Fibroblast of lung (primary cell): ENCODE measurements at regions not wholly inside any gene's neighbourhood (a gene's known extent, or its start where the extent isn't known, plus 50 kb on each side); places are given as distances from the start of the nearest gene placed in this dataset.
A peak's percentile ranks its signal among the peaks of the same experiment; 100 is the strongest.

Experiments used
- DNase-seq, 2 donors: peaks; one replicate each; pipeline versions ENCODE4 v3.0.0 to v3.0.0-alpha.2; 2010; ENCODE audit warnings: low read depth in 2 of 2
- H2AFZ ChIP-seq: 2 replicates; pipeline ENCODE4 v1.5.1; 2012; ENCODE audit warnings: low read length, control low read depth, inconsistent platforms
- H3K27ac ChIP-seq: 2 replicates; pipeline ENCODE4 v1.5.1; 2011; ENCODE audit warnings: low read length, control low read depth; ENCODE audit not compliant: insufficient read depth
- H3K27me3 ChIP-seq: 2 replicates; pipeline ENCODE4 v1.5.1; 2011; ENCODE audit warnings: mild to moderate bottlenecking, low read length; ENCODE audit not compliant: control insufficient read depth, insufficient read depth
- H3K36me3 ChIP-seq: 2 replicates; pipeline ENCODE4 v1.5.1; 2011; ENCODE audit warnings: low read length; ENCODE audit not compliant: control insufficient read depth, insufficient read depth
- H3K4me1 ChIP-seq: 2 replicates; pipeline ENCODE4 v1.5.1; 2011; ENCODE audit warnings: low read length; ENCODE audit not compliant: control insufficient read depth, insufficient read depth; ENCODE audit errors: extremely low read depth
- H3K4me2 ChIP-seq: 2 replicates; pipeline ENCODE4 v1.5.1; 2011; ENCODE audit warnings: low read length, control low read depth; ENCODE audit not compliant: insufficient read depth; ENCODE audit errors: extremely low read depth
- H3K4me3 ChIP-seq, 4 experiments: fragments of 200-600 bp in 1 of 4; sonication (generic) in 1 of 4; replicated peaks in 1 of 4; 2 replicates each; pipeline ENCODE4 v1.5.1; 2011 to 2016; ENCODE audit warnings: low read length in 4 of 4, low read depth in 3 of 4, mild to moderate bottlenecking in 3 of 4, control low read depth in 2 of 4, inconsistent platforms in 1 of 4, mixed read lengths in 1 of 4; ENCODE audit not compliant: insufficient read depth in 1 of 4; ENCODE audit errors: control extremely low read depth in 1 of 4
- H3K79me2 ChIP-seq: 2 replicates; pipeline ENCODE4 v1.5.1; 2012; ENCODE audit warnings: mild to moderate bottlenecking, low read length, inconsistent platforms; ENCODE audit not compliant: control insufficient read depth, insufficient read depth
- H3K9ac ChIP-seq: 2 replicates; pipeline ENCODE4 v1.5.1; 2011; ENCODE audit warnings: mild to moderate bottlenecking, low read length, control low read depth; ENCODE audit not compliant: insufficient read depth
- H3K9me3 ChIP-seq: 2 replicates; pipeline ENCODE4 v1.5.1; 2012; ENCODE audit warnings: low read depth, low read length; ENCODE audit not compliant: control insufficient read depth, insufficient read depth
- H4K20me1 ChIP-seq: 2 replicates; pipeline ENCODE4 v1.5.1; 2011; ENCODE audit warnings: low read length; ENCODE audit not compliant: control insufficient read depth, insufficient read depth; ENCODE audit errors: extremely low read depth
- EZH2 ChIP-seq: IDR thresholded peaks from 2 replicates; pipeline ENCODE4 v1.5.1; 2012; ENCODE audit warnings: low read length, control low read depth, mild to moderate bottlenecking; ENCODE audit errors: missing control alignments
- TF ChIP-seq, protein P1 (sequence below), 2 donors: IDR thresholded peaks in 1 of 2; conservative IDR thresholded peaks in 1 of 2; 1 replicate in 1 of 2; 2 replicates in 1 of 2; pipeline ENCODE4 v1.5.1; 2011 to 2012; ENCODE audit warnings: low read length in 2 of 2, control low read depth in 1 of 2, inconsistent platforms in 1 of 2, low read depth in 1 of 2, mild to moderate bottlenecking in 1 of 2

DNA sequence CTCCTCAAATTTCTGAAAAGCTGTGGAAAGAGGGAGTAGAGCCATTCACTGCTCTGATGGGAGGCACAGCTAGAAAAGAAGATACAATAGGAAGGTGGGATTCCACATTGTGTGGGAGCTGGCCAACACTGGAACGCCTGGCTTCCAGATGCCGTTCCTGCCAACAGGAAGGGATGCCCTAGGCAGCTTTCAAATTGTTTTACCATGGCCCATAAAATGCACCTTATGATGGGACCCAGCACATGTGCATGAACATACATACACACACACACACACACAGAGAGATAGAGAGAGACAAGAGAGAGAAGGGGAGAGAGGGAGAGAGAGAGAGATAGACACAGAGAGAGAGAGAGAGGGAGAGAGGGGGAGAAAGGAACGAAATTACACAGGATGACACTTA is 86.1 kb upstream of the BZW1 start:
- no peak overlapping the region for H3K9ac ChIP-seq
- no peak for TF ChIP-seq EZH2
- TF ChIP-seq, protein P1, sequence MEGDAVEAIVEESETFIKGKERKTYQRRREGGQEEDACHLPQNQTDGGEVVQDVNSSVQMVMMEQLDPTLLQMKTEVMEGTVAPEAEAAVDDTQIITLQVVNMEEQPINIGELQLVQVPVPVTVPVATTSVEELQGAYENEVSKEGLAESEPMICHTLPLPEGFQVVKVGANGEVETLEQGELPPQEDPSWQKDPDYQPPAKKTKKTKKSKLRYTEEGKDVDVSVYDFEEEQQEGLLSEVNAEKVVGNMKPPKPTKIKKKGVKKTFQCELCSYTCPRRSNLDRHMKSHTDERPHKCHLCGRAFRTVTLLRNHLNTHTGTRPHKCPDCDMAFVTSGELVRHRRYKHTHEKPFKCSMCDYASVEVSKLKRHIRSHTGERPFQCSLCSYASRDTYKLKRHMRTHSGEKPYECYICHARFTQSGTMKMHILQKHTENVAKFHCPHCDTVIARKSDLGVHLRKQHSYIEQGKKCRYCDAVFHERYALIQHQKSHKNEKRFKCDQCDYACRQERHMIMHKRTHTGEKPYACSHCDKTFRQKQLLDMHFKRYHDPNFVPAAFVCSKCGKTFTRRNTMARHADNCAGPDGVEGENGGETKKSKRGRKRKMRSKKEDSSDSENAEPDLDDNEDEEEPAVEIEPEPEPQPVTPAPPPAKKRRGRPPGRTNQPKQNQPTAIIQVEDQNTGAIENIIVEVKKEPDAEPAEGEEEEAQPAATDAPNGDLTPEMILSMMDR (conservative IDR thresholded peaks at IDR 0.05 in 1 of 2, IDR thresholded peaks at IDR 0.05 in 1 of 2; ENCODE audit: low read depth in 1 of 2, low read length in 2 of 2): no peak
- no peaks in the 10 kb centered on the region for H3K36me3 ChIP-seq
- H3K79me2 ChIP-seq: no peaks in the 10 kb centered on the region
- H3K27me3 ChIP-seq: peaks cover 7% of the 10 kb centered on the region
- no peak overlapping the region for H2AFZ ChIP-seq
- H3K9me3 ChIP-seq: no peaks in the 10 kb centered on the region
- H3K4me2 ChIP-seq: no peak overlapping the region
- DNase-seq: no peak
- H4K20me1 ChIP-seq: no peaks in the 10 kb centered on the region
- no peaks in the 10 kb centered on the region for H3K4me1 ChIP-seq
- H3K4me3 ChIP-seq: no peak overlapping the region
- H3K27ac ChIP-seq: no peak overlapping the region

GRCh38 chr2:200728630-200729029 is 83.1 kb upstream of the BZW1 start:
- no peaks in the 10 kb centered on the region for H4K20me1 ChIP-seq
- no peak overlapping the region for H3K9ac ChIP-seq
- H3K9me3 ChIP-seq: no peaks in the 10 kb centered on the region
- no peaks in the 10 kb centered on the region for H3K4me1 ChIP-seq
- peaks cover 7% of the 10 kb centered on the region for H3K27me3 ChIP-seq
- H3K36me3 ChIP-seq: no peaks in the 10 kb centered on the region
- no peak overlapping the region for H2AFZ ChIP-seq
- DNase-seq: peak; percentile 18 to 96
- TF ChIP-seq, protein P1 (conservative IDR thresholded peaks at IDR 0.05 in 1 of 2, IDR thresholded peaks at IDR 0.05 in 1 of 2; ENCODE audit: low read depth in 1 of 2, low read length in 2 of 2): no peak
- TF ChIP-seq EZH2: no peak
- no peaks in the 10 kb centered on the region for H3K79me2 ChIP-seq
- no peak overlapping the region for H3K4me3 ChIP-seq
- H3K4me2 ChIP-seq: no peak overlapping the region
- no peak overlapping the region for H3K27ac ChIP-seq

- H2AFZ ChIP-seq: no peak overlapping the region
- H3K36me3 ChIP-seq: no peaks in the 10 kb centered on the region
- peaks cover 3% of the 10 kb centered on the region for H3K4me1 ChIP-seq
- TF ChIP-seq, protein P1 (conservative IDR thresholded peaks at IDR 0.05 in 1 of 2, IDR thresholded peaks at IDR 0.05 in 1 of 2; ENCODE audit: low read depth in 1 of 2, low read length in 2 of 2): no peak
- TF ChIP-seq EZH2: no peak
- no peak overlapping the region for H3K4me2 ChIP-seq
- no peaks in the 10 kb centered on the region for H4K20me1 ChIP-seq
- no peak overlapping the region for H3K4me3 ChIP-seq
- no peak overlapping the region for H3K9ac ChIP-seq
- no peak for DNase-seq
- peaks cover 7% of the 10 kb centered on the region for H3K27me3 ChIP-seq
- H3K27ac ChIP-seq: no peak overlapping the region
- H3K9me3 ChIP-seq: no peaks in the 10 kb centered on the region
- H3K79me2 ChIP-seq: no peaks in the 10 kb centered on the region
Measured at GRCh38 chr2:200730302-200730701, 81.4 kb upstream of the BZW1 start.
